GM18907 (cell line): ENCODE measurements at regions not wholly inside any gene's neighbourhood (a gene's known extent, or its start where the extent isn't known, plus 50 kb on each side); places are given as distances from the start of the nearest gene placed in this dataset.
"Not testable (repeated sequence)": the region's sequence is repeated elsewhere in the genome, so short reads cannot be mapped to it uniquely, and the experiment has no call there.

Experiments
- ATAC-seq: cut with Tn5 transposase; IDR thresholded peaks from one replicate; pipeline ENCODE4 v1.9.1; 2021; ENCODE audit warnings: mild to moderate bottlenecking, moderate library complexity; ENCODE audit not compliant: unreplicated experiment

GRCh38 chr15:45804028-45804427 is 169.2 kb downstream of the SQOR start:
- ATAC-seq, result no peak

GRCh38 chr15:45810201-45810600 is 175.4 kb downstream of the SQOR start:
- no peak for ATAC-seq

- ATAC-seq, result no peak
These were observed 177.4 kb downstream of the SQOR start for GRCh38 chr15:45812200-45812599.

- not testable (repeated sequence) for ATAC-seq
These were observed 182.7 kb downstream of the SQOR start for GRCh38 chr15:45817578-45817977.

- ATAC-seq, result no peak
These were observed 186.6 kb downstream of the SQOR start for GRCh38 chr15:45821390-45821789.

GRCh38 chr15:45822968-45823367 is 188.1 kb downstream of the SQOR start:
- ATAC-seq, result not testable (repeated sequence)

- ATAC-seq, result no peak
These were observed 192.4 kb downstream of the SQOR start for GRCh38 chr15:45827275-45827674.

GRCh38 chr15:45827766-45828165 is 192.9 kb downstream of the SQOR start:
- ATAC-seq, result no peak

GRCh38 chr15:45829336-45830153 is 194.7 kb downstream of the SQOR start:
- ATAC-seq, result no peak

GRCh38 chr15:45831787-45832186 is 197.0 kb downstream of the SQOR start:
- ATAC-seq, result no peak

GRCh38 chr15:45834622-45835021 is 199.8 kb downstream of the SQOR start:
- ATAC-seq, result no peak

GRCh38 chr15:45842151-45842550 is 207.3 kb downstream of the SQOR start:
- no peak for ATAC-seq

- no peak for ATAC-seq
These were observed 212.8 kb downstream of the SQOR start for GRCh38 chr15:45847645-45848044.

- ATAC-seq, result no peak
These were observed 214.3 kb downstream of the SQOR start for GRCh38 chr15:45849136-45849535.

GRCh38 chr15:45854455-45855202 is 219.8 kb downstream of the SQOR start:
- no peak for ATAC-seq

GRCh38 chr15:45855210-45855906 is 220.5 kb downstream of the SQOR start:
- ATAC-seq, result no peak

- no peak for ATAC-seq
These were observed 221.2 kb downstream of the SQOR start for GRCh38 chr15:45855907-45856579.

- no peak for ATAC-seq
These were observed 222.5 kb downstream of the SQOR start for GRCh38 chr15:45857291-45857690.

- no peak for ATAC-seq
These were observed 223.7 kb downstream of the SQOR start for GRCh38 chr15:45858491-45858890.

- ATAC-seq, result no peak
These were observed 227.2 kb downstream of the SQOR start for GRCh38 chr15:45862034-45862433.
